RPMI8226 (cell line): ENCODE measurements at regions not wholly inside any gene's neighbourhood (a gene's known extent, or its start where the extent isn't known, plus 50 kb on each side); places are given as distances from the start of the nearest gene placed in this dataset.
"Not testable (repeated sequence)": the region's sequence is repeated elsewhere in the genome, so short reads cannot be mapped to it uniquely, and the experiment has no call there.

Source experiments
- DNase-seq: peaks from one replicate; pipeline ENCODE4 v3.0.0-alpha.2; 2015

- DNase-seq, result no peak
Measured at GRCh38 chr5:99089822-99090549, 161.2 kb upstream of the CHD1 start.

GRCh38 chr5:99088309-99088708 is 159.5 kb upstream of the CHD1 start:
- DNase-seq, result no peak

- no peak for DNase-seq
Measured at GRCh38 chr5:99083197-99083596, 154.4 kb upstream of the CHD1 start.

- DNase-seq, result no peak
Measured at GRCh38 chr5:99081711-99082110, 152.9 kb upstream of the CHD1 start.

GRCh38 chr5:99076723-99077640 is 148.2 kb upstream of the CHD1 start:
- no peak for DNase-seq

GRCh38 chr5:99072846-99073245 is 144.0 kb upstream of the CHD1 start:
- no peak for DNase-seq

GRCh38 chr5:99070822-99071221 is 142.0 kb upstream of the CHD1 start:
- DNase-seq, result no peak

- no peak for DNase-seq
Measured at GRCh38 chr5:99070362-99070761, 141.6 kb upstream of the CHD1 start.

GRCh38 chr5:99068944-99069650 is 140.3 kb upstream of the CHD1 start:
- DNase-seq, result no peak

GRCh38 chr5:99063737-99064136 is 134.9 kb upstream of the CHD1 start:
- DNase-seq, result no peak

- DNase-seq, result peak; percentile 20
Measured at GRCh38 chr5:99061711-99062110, 132.9 kb upstream of the CHD1 start.

GRCh38 chr5:99061299-99061698 is 132.5 kb upstream of the CHD1 start:
- peak; percentile 30 for DNase-seq

- DNase-seq, result peak; percentile 88
Measured at GRCh38 chr5:99060306-99061261, 131.8 kb upstream of the CHD1 start.

GRCh38 chr5:99059685-99060084 is 130.9 kb upstream of the CHD1 start:
- DNase-seq, result peak; percentile 58

- DNase-seq, result no peak
Measured at GRCh38 chr5:99058466-99058865, 129.7 kb upstream of the CHD1 start.

GRCh38 chr5:99054972-99055371 is 126.2 kb upstream of the CHD1 start:
- no peak for DNase-seq

GRCh38 chr5:99045871-99046270 is 117.1 kb upstream of the CHD1 start:
- no peak for DNase-seq

- not testable (repeated sequence) for DNase-seq
Measured at GRCh38 chr5:99043257-99043656, 114.5 kb upstream of the CHD1 start.

GRCh38 chr5:99037668-99038067 is 108.9 kb upstream of the CHD1 start:
- peak; percentile 80 for DNase-seq

- no peak for DNase-seq
Measured at GRCh38 chr5:99035942-99036341, 107.1 kb upstream of the CHD1 start.

- peak; percentile 49 for DNase-seq
Measured at GRCh38 chr5:99034336-99034735, 105.5 kb upstream of the CHD1 start.
